RKO (cell line): ENCODE measurements at regions not wholly inside any gene's neighbourhood (a gene's known extent, or its start where the extent isn't known, plus 50 kb on each side); places are given as distances from the start of the nearest gene placed in this dataset.

ENCODE experiments used
- DNase-seq: peaks from one replicate; pipeline ENCODE4 v3.0.0-alpha.2; 2016; ENCODE audit warnings: low spot score

GRCh38 chr10:118537623-118538022 is 57.8 kb downstream of the PRLHR start:
- DNase-seq: no peak

GRCh38 chr10:118534136-118534535 is 61.3 kb downstream of the PRLHR start:
- no peak for DNase-seq

GRCh38 chr10:118531105-118531852 is 64.2 kb downstream of the PRLHR start:
- no peak for DNase-seq

GRCh38 chr10:118528426-118528825 is 67.0 kb downstream of the PRLHR start:
- no peak for DNase-seq

- no peak for DNase-seq
Measured at GRCh38 chr10:118523775-118524174, 71.7 kb downstream of the PRLHR start.

- peak; percentile 65 for DNase-seq
Measured at GRCh38 chr10:118522791-118523498, 72.5 kb downstream of the PRLHR start.

- DNase-seq: no peak
Measured at GRCh38 chr10:118521415-118522117, 73.9 kb downstream of the PRLHR start.

- DNase-seq: no peak
Measured at GRCh38 chr10:118520116-118520742, 75.2 kb downstream of the PRLHR start.

- DNase-seq: no peak
Measured at GRCh38 chr10:118518095-118518494, 77.4 kb downstream of the PRLHR start.

- no peak for DNase-seq
Measured at GRCh38 chr10:118516716-118517115, 78.7 kb downstream of the PRLHR start.

- DNase-seq: no peak
Measured at GRCh38 chr10:118513174-118513573, 82.3 kb downstream of the PRLHR start.

- no peak for DNase-seq
Measured at GRCh38 chr10:118511711-118512110, 83.7 kb downstream of the PRLHR start.

- no peak for DNase-seq
Measured at GRCh38 chr10:118508863-118509262, 86.6 kb downstream of the PRLHR start.

GRCh38 chr10:118508355-118508754 is 87.1 kb downstream of the PRLHR start:
- DNase-seq: no peak

GRCh38 chr10:118506671-118507590 is 88.5 kb downstream of the PRLHR start:
- DNase-seq: no peak

GRCh38 chr10:118505363-118505762 is 90.1 kb downstream of the PRLHR start:
- no peak for DNase-seq

GRCh38 chr10:118504467-118505205 is 90.8 kb downstream of the PRLHR start:
- peak; percentile 62 for DNase-seq

- DNase-seq: no peak
Measured at GRCh38 chr10:118504044-118504443, 91.4 kb downstream of the PRLHR start.

- no peak for DNase-seq
Measured at GRCh38 chr10:118503192-118503591, 92.3 kb downstream of the PRLHR start.

GRCh38 chr10:118501637-118502440 is 93.6 kb downstream of the PRLHR start:
- DNase-seq: no peak
